ENCODE measurements at regions not wholly inside any gene's neighbourhood (a gene's known extent, or its start where the extent isn't known, plus 50 kb on each side); places are given as distances from the start of the nearest gene placed in this dataset.

DNA sequence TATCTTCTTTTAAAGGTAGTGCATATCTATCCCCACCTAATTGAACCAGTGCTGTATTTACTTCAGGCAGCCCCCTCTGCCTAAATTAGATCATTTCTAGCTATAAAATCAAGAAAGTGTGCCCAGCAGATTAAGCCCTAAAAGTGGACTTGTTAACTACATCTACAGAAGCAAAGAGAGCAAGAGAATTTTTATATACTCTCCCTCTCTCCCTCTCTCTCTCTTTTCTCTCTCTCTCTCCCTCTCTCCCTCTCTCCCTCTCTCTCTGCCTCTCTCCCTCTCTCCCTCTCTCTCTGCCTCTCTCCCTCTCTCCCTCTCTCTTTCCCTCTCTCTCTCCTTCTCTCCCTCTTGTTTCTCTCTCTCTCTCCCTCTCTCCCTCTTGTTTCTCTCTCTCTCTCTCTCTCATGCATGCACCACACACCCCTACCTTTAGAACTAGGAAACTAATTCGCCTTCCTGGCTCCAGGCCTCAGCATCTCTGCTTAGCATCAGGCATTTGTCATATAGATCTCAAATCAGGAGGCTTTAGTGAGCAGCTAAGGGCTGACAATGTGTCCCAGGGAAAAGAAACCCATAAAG lies 71.4 kb downstream of the FOXA2 start:
- no peak for DNase-seq
- Histone ChIP-seq H3K27ac (no peak overlapping the region), H3K9me3 (replicated peaks in 1 of 3) (no peaks in the 10 kb centered on the region), H3K4me1 (replicated peaks in 1 of 2) (no peaks in the 10 kb centered on the region), H3K4me3 (no peak overlapping the region), H3K36me3 (replicated peaks in 1 of 2) (no peaks in the 10 kb centered on the region), H3K27me3 (no peaks in the 10 kb centered on the region)
- intact Hi-C loops (cut with DNase I), result no loop called here
- WGBS, 4 donors, result 54 to 61% (median 54%) methylated on average over 1 of the region's 1 CpG
- TF ChIP-seq CTCF (IDR thresholded peaks at IDR 0.05), result no peak

- Histone ChIP-seq H3K4me1 (replicated peaks in 1 of 2) (no peaks in the 10 kb centered on the region), H3K9me3 (replicated peaks in 1 of 3) (no peaks in the 10 kb centered on the region), H3K4me3 (no peak overlapping the region), H3K27ac (no peak overlapping the region), H3K27me3 (no peaks in the 10 kb centered on the region), H3K36me3 (replicated peaks in 1 of 2) (no peaks in the 10 kb centered on the region)
- WGBS, 4 donors, result 35 to 54% (median 48%) methylated on average over 16 to 17 of the region's 17 CpGs
- TF ChIP-seq POLR2A (IDR thresholded peaks at IDR 0.05), result no peak
- TF ChIP-seq CTCF (IDR thresholded peaks at IDR 0.05), result no peak
- intact Hi-C loops (cut with DNase I), result no loop called here
- no peak for DNase-seq
These were observed 72.1 kb downstream of the FOXA2 start for GRCh38 chr20:22511943-22512910.

DNA sequence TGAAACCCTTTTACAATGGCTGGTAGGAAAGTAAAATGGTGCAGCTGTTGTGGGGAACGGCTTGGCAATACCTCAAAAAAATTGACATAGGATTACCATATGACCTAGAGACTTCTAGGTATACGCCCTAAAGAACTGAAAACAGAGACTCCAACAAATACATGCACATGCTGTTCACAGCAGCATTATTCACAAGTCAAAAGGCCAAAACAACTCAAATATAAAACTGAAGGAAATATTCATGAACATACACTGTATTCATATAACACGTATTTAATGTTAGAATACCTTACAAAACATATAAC lies 74.6 kb downstream of the FOXA2 start:
- Histone ChIP-seq H3K4me1 (replicated peaks in 1 of 2) (no peaks in the 10 kb centered on the region), H3K9me3 (replicated peaks in 1 of 3) (no peaks in the 10 kb centered on the region), H3K27ac (no peak overlapping the region), H3K27me3 (no peaks in the 10 kb centered on the region), H3K4me3 (no peak overlapping the region), H3K36me3 (replicated peaks in 1 of 2) (no peaks in the 10 kb centered on the region)
- intact Hi-C loops (cut with DNase I), result no loop called here
- no peak for TF ChIP-seq POLR2A (IDR thresholded peaks at IDR 0.05)
- no peak for TF ChIP-seq CTCF (IDR thresholded peaks at IDR 0.05)
- WGBS, 4 donors, result 70 to 82% (median 80%) methylated on average over 3 of the region's 3 CpGs
- DNase-seq, result no peak

GRCh38 chr20:22509090-22509842 lies 75.1 kb downstream of the FOXA2 start:
- 78 to 83% (median 80%) methylated on average over 7 of the region's 7 CpGs for WGBS, 4 donors
- no peak for DNase-seq
- H3K36me3 ChIP-seq (replicated peaks in 1 of 2), result no peaks in the 10 kb centered on the region
- H3K4me3 ChIP-seq, result no peak overlapping the region
- no peaks in the 10 kb centered on the region for H3K4me1 ChIP-seq (replicated peaks in 1 of 2)
- H3K27ac ChIP-seq, result no peak overlapping the region
- H3K9me3 ChIP-seq (replicated peaks in 1 of 3), result no peaks in the 10 kb centered on the region
- intact Hi-C loops (cut with DNase I), result no loop called here
- TF ChIP-seq POLR2A (IDR thresholded peaks at IDR 0.05), result no peak
- no peak for TF ChIP-seq CTCF (IDR thresholded peaks at IDR 0.05)
- H3K27me3 ChIP-seq, result no peaks in the 10 kb centered on the region
